ENCODE measurements at regions not wholly inside any gene's neighbourhood (a gene's known extent, or its start where the extent isn't known, plus 50 kb on each side); places are given as distances from the start of the nearest gene placed in this dataset.

GRCh38 chr6:81382852-81383251 lies 369.6 kb downstream of the TENT5A start:
- no peaks in the 10 kb centered on the region for H3K27me3 ChIP-seq (ENCODE audit: insufficient read depth, low read length)
- H3F3A ChIP-seq (ENCODE audit: insufficient read depth, low read length): no peaks in the 10 kb centered on the region
- no peak overlapping the region for H3K9ac ChIP-seq (ENCODE audit: low read length)
- no peak overlapping the region for H3K4me3 ChIP-seq (ENCODE audit: low read depth, low read length, poor library complexity, severe bottlenecking)
- H3K27ac ChIP-seq (ENCODE audit: low read depth, low read length, poor library complexity, severe bottlenecking): no peak overlapping the region
- no peaks in the 10 kb centered on the region for H3K4me1 ChIP-seq (ENCODE audit: insufficient read depth, low read length, severe bottlenecking)
- H3K9me3 ChIP-seq (ENCODE audit: low read length): no peaks in the 10 kb centered on the region
- H3K79me2 ChIP-seq (ENCODE audit: insufficient read depth, low read length): no peaks in the 10 kb centered on the region
- no peaks in the 10 kb centered on the region for H3K36me3 ChIP-seq (ENCODE audit: insufficient read depth, low read length)
- no peak overlapping the region for H3K4me2 ChIP-seq (ENCODE audit: low read length)
- no peaks in the 10 kb centered on the region for H3K9me2 ChIP-seq (ENCODE audit: low read depth, low read length)
- no peaks in the 10 kb centered on the region for H4K20me1 ChIP-seq (ENCODE audit: insufficient read depth, low read length)
- TF ChIP-seq EZH2 (IDR thresholded peaks at IDR 0.05; ENCODE audit: borderline replicate concordance, low read length): no peak
- TF ChIP-seq CTCF (IDR thresholded peaks at IDR 0.05; ENCODE audit: low read length): no peak
- no peak overlapping the region for H2AFZ ChIP-seq (ENCODE audit: low read length)

GRCh38 chr6:81381382-81381916 lies 371.0 kb downstream of the TENT5A start:
- H4K20me1 ChIP-seq (ENCODE audit: insufficient read depth, low read length): no peaks in the 10 kb centered on the region
- no peaks in the 10 kb centered on the region for H3F3A ChIP-seq (ENCODE audit: insufficient read depth, low read length)
- no peaks in the 10 kb centered on the region for H3K36me3 ChIP-seq (ENCODE audit: insufficient read depth, low read length)
- H3K9me2 ChIP-seq (ENCODE audit: low read depth, low read length): no peaks in the 10 kb centered on the region
- H3K4me2 ChIP-seq (ENCODE audit: low read length): no peak overlapping the region
- H2AFZ ChIP-seq (ENCODE audit: low read length): no peak overlapping the region
- H3K9me3 ChIP-seq (ENCODE audit: low read length): no peaks in the 10 kb centered on the region
- no peak for TF ChIP-seq CTCF (IDR thresholded peaks at IDR 0.05; ENCODE audit: low read length)
- TF ChIP-seq EZH2 (IDR thresholded peaks at IDR 0.05; ENCODE audit: borderline replicate concordance, low read length): no peak
- no peaks in the 10 kb centered on the region for H3K27me3 ChIP-seq (ENCODE audit: insufficient read depth, low read length)
- no peak overlapping the region for H3K9ac ChIP-seq (ENCODE audit: low read length)
- H3K27ac ChIP-seq (ENCODE audit: low read depth, low read length, poor library complexity, severe bottlenecking): no peak overlapping the region
- H3K79me2 ChIP-seq (ENCODE audit: insufficient read depth, low read length): no peaks in the 10 kb centered on the region
- no peaks in the 10 kb centered on the region for H3K4me1 ChIP-seq (ENCODE audit: insufficient read depth, low read length, severe bottlenecking)
- H3K4me3 ChIP-seq (ENCODE audit: low read depth, low read length, poor library complexity, severe bottlenecking): no peak overlapping the region

GRCh38 chr6:81380718-81381338 lies 371.7 kb downstream of the TENT5A start:
- Histone ChIP-seq H3K4me1 (ENCODE audit: insufficient read depth, low read length, severe bottlenecking) (no peaks in the 10 kb centered on the region), H3K9me2 (ENCODE audit: low read depth, low read length) (no peaks in the 10 kb centered on the region), H3F3A (ENCODE audit: insufficient read depth, low read length) (no peaks in the 10 kb centered on the region), H3K79me2 (ENCODE audit: insufficient read depth, low read length) (no peaks in the 10 kb centered on the region), H3K9ac (ENCODE audit: low read length) (no peak overlapping the region), H4K20me1 (ENCODE audit: insufficient read depth, low read length) (no peaks in the 10 kb centered on the region), H3K27ac (ENCODE audit: low read depth, low read length, poor library complexity, severe bottlenecking) (no peak overlapping the region), H2AFZ (ENCODE audit: low read length) (no peak overlapping the region), H3K4me2 (ENCODE audit: low read length) (no peak overlapping the region), H3K27me3 (ENCODE audit: insufficient read depth, low read length) (no peaks in the 10 kb centered on the region), H3K9me3 (ENCODE audit: low read length) (no peaks in the 10 kb centered on the region), H3K4me3 (ENCODE audit: low read depth, low read length, poor library complexity, severe bottlenecking) (no peak overlapping the region), H3K36me3 (ENCODE audit: insufficient read depth, low read length) (no peaks in the 10 kb centered on the region)
- TF ChIP-seq CTCF (IDR thresholded peaks at IDR 0.05; ENCODE audit: low read length) (no peak), EZH2 (IDR thresholded peaks at IDR 0.05; ENCODE audit: borderline replicate concordance, low read length) (no peak)

All from OCI-LY1 (cell line).